IMR-90 (cell line): ENCODE measurements at regions not wholly inside any gene's neighbourhood (a gene's known extent, or its start where the extent isn't known, plus 50 kb on each side); places are given as distances from the start of the nearest gene placed in this dataset.

Experiments used
- BHLHE40 ChIP-seq: fragments of 150-350 bp; IDR thresholded peaks from 2 replicates; pipeline ENCODE4 v1.6.1; 2016; ENCODE audit warnings: mild to moderate bottlenecking, low read depth, low read length
- CEBPB ChIP-seq: IDR thresholded peaks from 2 replicates; pipeline ENCODE4 v1.6.1; 2012; ENCODE audit warnings: low read depth, low read length, improper control_type of control experiment
- ELK1 ChIP-seq: fragments of 150-350 bp; IDR thresholded peaks from 2 replicates; pipeline ENCODE4 v1.6.1; 2016; ENCODE audit warnings: low read depth, mild to moderate bottlenecking, low read length, moderate library complexity, borderline replicate concordance
- MAFK ChIP-seq: IDR thresholded peaks from 2 replicates; pipeline ENCODE4 v1.6.1; 2012; ENCODE audit warnings: low read depth, low read length, improper control_type of control experiment
- MXI1 ChIP-seq: IDR thresholded peaks from 2 replicates; pipeline ENCODE4 v1.6.1; 2012; ENCODE audit warnings: low read depth, mild to moderate bottlenecking, low read length, moderate library complexity, borderline replicate concordance
- POLR2A ChIP-seq: IDR thresholded peaks from 2 replicates; pipeline ENCODE4 v1.6.1; 2012; ENCODE audit warnings: mild to moderate bottlenecking, low read depth, low read length
- RAD21 ChIP-seq: IDR thresholded peaks from 2 replicates; pipeline ENCODE4 v1.6.1; 2012; ENCODE audit warnings: low read length, improper control_type of control experiment
- RCOR1 ChIP-seq: IDR thresholded peaks from 2 replicates; pipeline ENCODE4 v1.6.1; 2012; ENCODE audit warnings: mild to moderate bottlenecking, low read length, improper control_type of control experiment; ENCODE audit not compliant: insufficient replicate concordance
- RFX5 ChIP-seq: IDR thresholded peaks from 2 replicates; pipeline ENCODE4 v1.8.0; 2012; ENCODE audit warnings: low read depth, mild to moderate bottlenecking, low read length, moderate library complexity
- SMC3 ChIP-seq: fragments of 150-350 bp; IDR thresholded peaks from 2 replicates; pipeline ENCODE4 v1.6.1; 2016; ENCODE audit warnings: low read depth, mild to moderate bottlenecking, antibody characterized with exemption, low read length, moderate library complexity
- TF ChIP-seq, protein P1 (sequence below): conservative IDR thresholded peaks from 2 replicates; pipeline ENCODE4 v1.5.1; 2012; ENCODE audit warnings: mild to moderate bottlenecking, low read depth, low read length, improper control_type of control experiment

DNA sequence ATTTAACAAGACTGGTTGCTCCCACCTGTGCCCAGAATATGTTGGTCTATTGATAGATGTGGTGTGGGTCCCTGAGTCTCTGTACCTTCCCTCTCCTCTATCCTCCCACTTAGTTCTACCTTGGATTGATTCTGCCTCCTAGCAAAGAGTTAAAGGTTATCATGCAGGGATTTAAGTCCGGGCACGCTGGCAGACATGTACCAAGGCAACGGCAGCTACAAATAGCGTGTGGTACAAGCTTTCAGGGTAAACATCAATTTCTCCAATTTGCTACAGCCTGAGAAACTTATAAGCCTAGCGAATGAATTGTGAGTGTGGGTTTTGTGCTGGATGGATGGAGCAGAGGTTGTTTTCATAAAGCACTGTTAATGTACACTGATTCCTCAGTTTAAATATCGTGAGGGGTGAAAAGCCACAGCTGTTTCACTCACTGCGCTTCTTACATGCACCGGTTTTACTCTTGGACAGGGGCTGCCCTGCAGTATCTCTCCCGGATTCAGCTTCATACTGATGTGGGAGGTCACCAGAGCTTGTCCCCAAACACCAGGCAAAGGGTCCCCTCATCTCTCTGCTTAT lies 289.8 kb downstream of the ICOS start:
- TF ChIP-seq, protein P1, sequence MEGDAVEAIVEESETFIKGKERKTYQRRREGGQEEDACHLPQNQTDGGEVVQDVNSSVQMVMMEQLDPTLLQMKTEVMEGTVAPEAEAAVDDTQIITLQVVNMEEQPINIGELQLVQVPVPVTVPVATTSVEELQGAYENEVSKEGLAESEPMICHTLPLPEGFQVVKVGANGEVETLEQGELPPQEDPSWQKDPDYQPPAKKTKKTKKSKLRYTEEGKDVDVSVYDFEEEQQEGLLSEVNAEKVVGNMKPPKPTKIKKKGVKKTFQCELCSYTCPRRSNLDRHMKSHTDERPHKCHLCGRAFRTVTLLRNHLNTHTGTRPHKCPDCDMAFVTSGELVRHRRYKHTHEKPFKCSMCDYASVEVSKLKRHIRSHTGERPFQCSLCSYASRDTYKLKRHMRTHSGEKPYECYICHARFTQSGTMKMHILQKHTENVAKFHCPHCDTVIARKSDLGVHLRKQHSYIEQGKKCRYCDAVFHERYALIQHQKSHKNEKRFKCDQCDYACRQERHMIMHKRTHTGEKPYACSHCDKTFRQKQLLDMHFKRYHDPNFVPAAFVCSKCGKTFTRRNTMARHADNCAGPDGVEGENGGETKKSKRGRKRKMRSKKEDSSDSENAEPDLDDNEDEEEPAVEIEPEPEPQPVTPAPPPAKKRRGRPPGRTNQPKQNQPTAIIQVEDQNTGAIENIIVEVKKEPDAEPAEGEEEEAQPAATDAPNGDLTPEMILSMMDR: no peak
- TF ChIP-seq MAFK (no peak), ELK1 (no peak), POLR2A (no peak), RCOR1 (no peak), MXI1 (no peak), SMC3 (no peak), CEBPB (no peak), BHLHE40 (no peak), RAD21 (no peak), RFX5 (no peak)
